HG02840 (cell line): ENCODE measurements at regions not wholly inside any gene's neighbourhood (a gene's known extent, or its start where the extent isn't known, plus 50 kb on each side); places are given as distances from the start of the nearest gene placed in this dataset.
A peak's percentile ranks its signal among the peaks of the same experiment; 100 is the strongest.
"Not testable (repeated sequence)": the region's sequence is repeated elsewhere in the genome, so short reads cannot be mapped to it uniquely, and the experiment has no call there.

Experiments used
- ATAC-seq: cut with Tn5 transposase; IDR thresholded peaks from one replicate; pipeline ENCODE4 v1.9.1; 2021; ENCODE audit warnings: mild to moderate bottlenecking, moderate library complexity, moderate number of reproducible peaks; ENCODE audit not compliant: unreplicated experiment, low FRiP score

- no peak for ATAC-seq
Measured at GRCh38 chr12:131571827-131572226, 139.1 kb upstream of the SFSWAP start.

GRCh38 chr12:131572626-131573025 lies 138.3 kb upstream of the SFSWAP start:
- no peak for ATAC-seq

GRCh38 chr12:131573631-131574394 lies 137.1 kb upstream of the SFSWAP start:
- ATAC-seq, result no peak

GRCh38 chr12:131574395-131574771 lies 136.5 kb upstream of the SFSWAP start:
- ATAC-seq, result no peak

- no peak for ATAC-seq
Measured at GRCh38 chr12:131575371-131575770, 135.5 kb upstream of the SFSWAP start.

GRCh38 chr12:131576734-131577133 lies 134.2 kb upstream of the SFSWAP start:
- not testable (repeated sequence) for ATAC-seq

- ATAC-seq, result no peak
Measured at GRCh38 chr12:131577766-131578165, 133.1 kb upstream of the SFSWAP start.

GRCh38 chr12:131578828-131579470 lies 131.9 kb upstream of the SFSWAP start:
- no peak for ATAC-seq

- no peak for ATAC-seq
Measured at GRCh38 chr12:131583090-131583712, 127.7 kb upstream of the SFSWAP start.

- ATAC-seq, result no peak
Measured at GRCh38 chr12:131586269-131586668, 124.6 kb upstream of the SFSWAP start.

- no peak for ATAC-seq
Measured at GRCh38 chr12:131586761-131587160, 124.1 kb upstream of the SFSWAP start.

- ATAC-seq, result no peak
Measured at GRCh38 chr12:131587565-131587964, 123.3 kb upstream of the SFSWAP start.

- no peak for ATAC-seq
Measured at GRCh38 chr12:131589221-131589897, 121.5 kb upstream of the SFSWAP start.

GRCh38 chr12:131589966-131590365 lies 120.9 kb upstream of the SFSWAP start:
- ATAC-seq, result no peak

- ATAC-seq, result no peak
Measured at GRCh38 chr12:131591136-131591535, 119.8 kb upstream of the SFSWAP start.

GRCh38 chr12:131591714-131592709 lies 118.9 kb upstream of the SFSWAP start:
- ATAC-seq, result no peak

- peak; percentile 89 for ATAC-seq
Measured at GRCh38 chr12:131592972-131593371, 117.9 kb upstream of the SFSWAP start.

GRCh38 chr12:131593406-131593805 lies 117.5 kb upstream of the SFSWAP start:
- ATAC-seq, result no peak

GRCh38 chr12:131596115-131596514 lies 114.8 kb upstream of the SFSWAP start:
- ATAC-seq, result no peak

- ATAC-seq, result no peak
Measured at GRCh38 chr12:131597333-131597732, 113.6 kb upstream of the SFSWAP start.
